Lower leg skin (tissue), 4 donors: ENCODE measurements at regions not wholly inside any gene's neighbourhood (a gene's known extent, or its start where the extent isn't known, plus 50 kb on each side); places are given as distances from the start of the nearest gene placed in this dataset.

Experiments used
- DNase-seq, 2 donors: peaks; one replicate each; pipeline ENCODE4 v3.0.0-alpha.2; 2019; ENCODE audit warnings: low spot score in 2 of 2
- H3K4me3 ChIP-seq: fragments of 200-600 bp; sonication (generic); 2 replicates; pipeline ENCODE4 v1.5.1; 2017; ENCODE audit warnings: mild to moderate bottlenecking, low read depth; ENCODE audit not compliant: poor library complexity, severe bottlenecking
- POLR2A ChIP-seq, 2 donors: fragments of 450-650 bp; IDR thresholded peaks; one replicate each; pipeline ENCODE4 v1.6.1; 2016 to 2017; ENCODE audit warnings: antibody characterized with exemption in 2 of 2, mild to moderate bottlenecking in 1 of 2, moderate library complexity in 1 of 2
- WGBS, 2 donors: methylation state at CpG; one replicate each; pipeline ENCODE4 v1.1.5; 2018; 5-methylcytosine and 5-hydroxymethylcytosine counted together
- intact Hi-C: fragments of 100-400 bp; cut with DNase I; formaldehyde crosslinking; loops from one replicate; pipeline ENCODE4 v1.15.0; 2023; ENCODE audit warnings: low total_unique reads
- TF ChIP-seq, protein P1 (sequence below), 3 donors: fragments of 450-650 bp; IDR thresholded peaks; one replicate each; pipeline ENCODE4 v1.5.1; 2016; ENCODE audit warnings: antibody characterized with exemption in 3 of 3, mild to moderate bottlenecking in 3 of 3, moderate library complexity in 2 of 3

DNA sequence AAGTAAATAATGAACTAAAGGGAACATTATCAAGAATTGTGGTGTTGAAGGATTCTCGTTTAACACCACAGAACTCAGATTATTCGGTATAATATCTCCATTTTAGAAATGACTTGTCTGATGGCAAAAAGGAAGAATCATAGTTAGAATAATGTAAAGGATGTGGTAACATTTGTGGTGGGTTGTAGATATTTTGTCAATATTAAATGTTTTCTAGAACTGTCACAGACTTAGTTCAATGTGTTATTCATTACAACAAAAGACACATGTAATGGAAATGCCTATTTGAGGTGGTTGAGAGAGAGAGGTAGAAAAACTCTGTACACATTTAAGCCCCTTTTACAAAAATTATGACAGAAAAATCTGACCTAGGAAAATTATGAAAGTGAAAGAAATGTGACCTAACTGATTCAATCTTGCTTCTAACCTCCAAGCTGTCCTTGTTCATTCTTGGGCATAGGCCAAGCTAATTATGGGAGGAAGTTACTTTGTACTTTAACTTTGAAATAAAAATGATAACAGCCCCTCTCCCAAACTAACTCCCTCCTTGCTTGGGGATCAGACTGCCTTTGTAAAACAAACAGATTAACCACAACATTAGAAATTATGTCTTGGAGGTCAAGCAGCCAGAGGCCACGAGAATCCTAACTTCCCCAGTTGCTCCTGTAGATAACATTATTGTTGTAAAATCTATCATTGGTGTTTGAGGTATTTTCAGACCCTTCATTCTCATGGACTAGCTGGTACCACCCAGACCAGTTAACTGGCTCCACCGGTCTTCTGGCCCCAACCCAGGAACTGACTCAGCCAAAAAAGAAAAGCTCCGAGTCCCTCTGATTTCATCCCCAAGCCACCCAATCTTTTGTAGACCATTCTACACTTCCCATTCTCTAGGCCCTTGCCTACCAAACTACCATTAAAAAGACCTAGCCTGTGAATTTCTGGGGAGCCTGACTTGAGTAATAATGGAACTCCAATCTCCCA is 1287.8 kb upstream of the CDH8 start:
- no peak for DNase-seq
- WGBS, 2 donors: 67 to 69% methylated on average over 5 of the region's 5 CpGs
- intact Hi-C loops: no loop called here
- no peak overlapping the region for H3K4me3 ChIP-seq
- TF ChIP-seq POLR2A (IDR thresholded peaks at IDR 0.05): no peak
- TF ChIP-seq, protein P1, sequence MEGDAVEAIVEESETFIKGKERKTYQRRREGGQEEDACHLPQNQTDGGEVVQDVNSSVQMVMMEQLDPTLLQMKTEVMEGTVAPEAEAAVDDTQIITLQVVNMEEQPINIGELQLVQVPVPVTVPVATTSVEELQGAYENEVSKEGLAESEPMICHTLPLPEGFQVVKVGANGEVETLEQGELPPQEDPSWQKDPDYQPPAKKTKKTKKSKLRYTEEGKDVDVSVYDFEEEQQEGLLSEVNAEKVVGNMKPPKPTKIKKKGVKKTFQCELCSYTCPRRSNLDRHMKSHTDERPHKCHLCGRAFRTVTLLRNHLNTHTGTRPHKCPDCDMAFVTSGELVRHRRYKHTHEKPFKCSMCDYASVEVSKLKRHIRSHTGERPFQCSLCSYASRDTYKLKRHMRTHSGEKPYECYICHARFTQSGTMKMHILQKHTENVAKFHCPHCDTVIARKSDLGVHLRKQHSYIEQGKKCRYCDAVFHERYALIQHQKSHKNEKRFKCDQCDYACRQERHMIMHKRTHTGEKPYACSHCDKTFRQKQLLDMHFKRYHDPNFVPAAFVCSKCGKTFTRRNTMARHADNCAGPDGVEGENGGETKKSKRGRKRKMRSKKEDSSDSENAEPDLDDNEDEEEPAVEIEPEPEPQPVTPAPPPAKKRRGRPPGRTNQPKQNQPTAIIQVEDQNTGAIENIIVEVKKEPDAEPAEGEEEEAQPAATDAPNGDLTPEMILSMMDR (IDR thresholded peaks at IDR 0.05): no peak

DNA sequence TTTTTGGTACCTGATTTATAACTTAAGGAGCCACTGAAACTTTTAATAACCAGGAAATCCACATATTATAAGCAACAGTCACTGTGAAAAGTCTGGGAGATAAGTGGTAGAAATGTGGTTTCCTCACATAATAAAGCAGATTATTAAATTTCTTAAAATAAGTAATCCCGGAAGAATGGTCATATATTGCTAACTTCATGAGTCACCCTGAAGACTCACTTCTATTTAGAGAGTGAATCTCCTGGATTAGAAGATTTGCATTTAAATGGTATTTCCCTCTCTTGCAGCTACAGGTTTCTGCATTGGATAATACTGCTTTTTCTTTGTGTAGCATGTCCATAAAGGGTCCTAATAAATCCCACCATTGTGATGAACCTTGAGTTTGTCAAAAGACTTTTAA is 1286.8 kb upstream of the CDH8 start:
- DNase-seq: no peak
- intact Hi-C loops: no loop called here
- H3K4me3 ChIP-seq: no peak overlapping the region
- 70 to 75% methylated on average over 1 of the region's 1 CpG for WGBS, 2 donors
- TF ChIP-seq POLR2A (IDR thresholded peaks at IDR 0.05): no peak
- TF ChIP-seq, protein P1 (IDR thresholded peaks at IDR 0.05): no peak

GRCh38 chr16:63315229-63315628 is 1279.0 kb upstream of the CDH8 start:
- intact Hi-C loops: no loop called here
- no peak for TF ChIP-seq POLR2A (IDR thresholded peaks at IDR 0.05)
- TF ChIP-seq, protein P1 (IDR thresholded peaks at IDR 0.05): no peak
- H3K4me3 ChIP-seq: no peak overlapping the region
- DNase-seq: no peak
- WGBS, 2 donors: 76 to 79% methylated on average over 1 of the region's 1 CpG

GRCh38 chr16:63312346-63312745 is 1276.1 kb upstream of the CDH8 start:
- WGBS, 2 donors: 19 to 25% methylated on average over 1 of the region's 1 CpG
- intact Hi-C loops: no loop called here
- H3K4me3 ChIP-seq: no peak overlapping the region
- DNase-seq: no peak
- no peak for TF ChIP-seq POLR2A (IDR thresholded peaks at IDR 0.05)
- TF ChIP-seq, protein P1 (IDR thresholded peaks at IDR 0.05): no peak

- intact Hi-C loops: no loop called here
- DNase-seq: no peak
- 70 to 73% methylated on average over 3 of the region's 3 CpGs for WGBS, 2 donors
- TF ChIP-seq, protein P1 (IDR thresholded peaks at IDR 0.05): no peak
- TF ChIP-seq POLR2A (IDR thresholded peaks at IDR 0.05): no peak
- H3K4me3 ChIP-seq: no peak overlapping the region
Observed at GRCh38 chr16:63311313-63311712, 1275.1 kb upstream of the CDH8 start.
